ENCODE measurements at regions not wholly inside any gene's neighbourhood (a gene's known extent, or its start where the extent isn't known, plus 50 kb on each side); places are given as distances from the start of the nearest gene placed in this dataset.

GRCh38 chr10:2850202-2850601, 217.1 kb upstream of the PFKP start:
- DNase-seq = no peak

- no peak for DNase-seq
Measured at GRCh38 chr10:2844925-2845324, 222.4 kb upstream of the PFKP start.

- peak in 1 of 4 experiments; percentile 6 for DNase-seq
Measured at GRCh38 chr10:2839081-2839725, 228.1 kb upstream of the PFKP start.

- DNase-seq = no peak
Measured at GRCh38 chr10:2837674-2838073, 229.7 kb upstream of the PFKP start.

- no peak for DNase-seq
Measured at GRCh38 chr10:2836921-2837662, 230.3 kb upstream of the PFKP start.

GRCh38 chr10:2834214-2834613, 233.1 kb upstream of the PFKP start:
- DNase-seq = no peak

GRCh38 chr10:2831509-2831908, 235.8 kb upstream of the PFKP start:
- DNase-seq = no peak

GRCh38 chr10:2828741-2829140, 238.6 kb upstream of the PFKP start:
- no peak for DNase-seq

GRCh38 chr10:2826675-2827074, 240.7 kb upstream of the PFKP start:
- no peak for DNase-seq

GRCh38 chr10:2825841-2826240, 241.5 kb upstream of the PFKP start:
- DNase-seq = no peak

- DNase-seq = no peak
Measured at GRCh38 chr10:2817940-2818636, 249.3 kb upstream of the PFKP start.

- no peak for DNase-seq
Measured at GRCh38 chr10:2813693-2814092, 253.7 kb upstream of the PFKP start.

GRCh38 chr10:2813286-2813685, 254.1 kb upstream of the PFKP start:
- DNase-seq = no peak

GRCh38 chr10:2812631-2813030, 254.7 kb upstream of the PFKP start:
- no peak for DNase-seq

- DNase-seq = no peak
Measured at GRCh38 chr10:2800178-2800577, 267.2 kb upstream of the PFKP start.

- no peak for DNase-seq
Measured at GRCh38 chr10:2798336-2799022, 268.9 kb upstream of the PFKP start.

GRCh38 chr10:2791774-2792443, 275.4 kb upstream of the PFKP start:
- DNase-seq = no peak

- DNase-seq = no peak
Measured at GRCh38 chr10:2790396-2791188, 276.8 kb upstream of the PFKP start.

GRCh38 chr10:2786251-2786650, 281.1 kb upstream of the PFKP start:
- no peak for DNase-seq

GRCh38 chr10:2784766-2785165, 282.6 kb upstream of the PFKP start:
- no peak for DNase-seq

GRCh38 chr10:2782950-2783349, 284.4 kb upstream of the PFKP start:
- no peak for DNase-seq

- no peak for DNase-seq
Measured at GRCh38 chr10:2782265-2782664, 285.1 kb upstream of the PFKP start.

Data from activated CD4-positive, CD25-positive, alpha-beta regulatory T cell (primary cell).